OCI-LY1 (cell line): ENCODE measurements at regions not wholly inside any gene's neighbourhood (a gene's known extent, or its start where the extent isn't known, plus 50 kb on each side); places are given as distances from the start of the nearest gene placed in this dataset.

Experiments
- H2AFZ ChIP-seq: fragments of 200-600 bp; sonication (generic), shearing (Covaris generic); 2 replicates; pipeline ENCODE4 v1.6.0; 2014; ENCODE audit warnings: antibody characterized with exemption, mild to moderate bottlenecking, low read length
- H3F3A ChIP-seq: fragments of 200-600 bp; sonication (generic), shearing (Covaris generic); 2 replicates; pipeline ENCODE4 v1.6.0; 2014; ENCODE audit warnings: mild to moderate bottlenecking, antibody characterized with exemption, low read length, moderate library complexity; ENCODE audit not compliant: insufficient read depth
- H3K27ac ChIP-seq: fragments of 200-600 bp; sonication (generic); 2 replicates; pipeline ENCODE4 v1.5.1; 2014; ENCODE audit warnings: low read length, mixed run types, mild to moderate bottlenecking, low read depth; ENCODE audit not compliant: poor library complexity, severe bottlenecking
- H3K27me3 ChIP-seq: fragments of 200-600 bp; sonication (generic); 2 replicates; pipeline ENCODE4 v1.6.0; 2014; ENCODE audit warnings: antibody characterized with exemption, mild to moderate bottlenecking, low read length, moderate library complexity; ENCODE audit not compliant: insufficient read depth
- H3K36me3 ChIP-seq: fragments of 200-600 bp; sonication (generic); 2 replicates; pipeline ENCODE4 v1.6.1; 2014; ENCODE audit warnings: mild to moderate bottlenecking, antibody characterized with exemption, low read length, moderate library complexity, mixed read lengths; ENCODE audit not compliant: insufficient read depth
- H3K4me1 ChIP-seq: fragments of 200-600 bp; sonication (generic); 2 replicates; pipeline ENCODE4 v1.5.1; 2014; ENCODE audit warnings: mild to moderate bottlenecking, low read length, moderate library complexity; ENCODE audit not compliant: insufficient read depth, severe bottlenecking
- H3K4me2 ChIP-seq: fragments of 200-600 bp; sonication (generic), shearing (Covaris generic); 2 replicates; pipeline ENCODE4 v1.6.1; 2014; ENCODE audit warnings: low read length
- H3K4me3 ChIP-seq: fragments of 200-600 bp; sonication (generic); 2 replicates; pipeline ENCODE4 v1.5.1; 2014; ENCODE audit warnings: low read length, low read depth, mild to moderate bottlenecking, mixed read lengths; ENCODE audit not compliant: poor library complexity, severe bottlenecking
- H3K79me2 ChIP-seq: fragments of 200-600 bp; shearing (Covaris generic); 2 replicates; pipeline ENCODE4 v1.6.1; 2016; ENCODE audit warnings: mixed run types, low read length, mixed read lengths; ENCODE audit not compliant: insufficient read depth
- H3K9ac ChIP-seq: fragments of 200-600 bp; sonication (generic), shearing (Covaris generic); 2 replicates; pipeline ENCODE4 v1.6.1; 2014; ENCODE audit warnings: mild to moderate bottlenecking, low read length, mixed read lengths
- H3K9me2 ChIP-seq: fragments of 200-600 bp; sonication (generic), shearing (Covaris generic); 2 replicates; pipeline ENCODE4 v1.6.1; 2014; ENCODE audit warnings: low read depth, mild to moderate bottlenecking, low read length, mixed read lengths
- H3K9me3 ChIP-seq: fragments of 200-600 bp; shearing (Covaris generic); 2 replicates; pipeline ENCODE4 v1.6.1; 2014; ENCODE audit warnings: low read length, mixed read lengths
- H4K20me1 ChIP-seq: fragments of 200-600 bp; sonication (generic), shearing (Covaris generic); 2 replicates; pipeline ENCODE4 v1.6.0; 2016; ENCODE audit warnings: mild to moderate bottlenecking, low read length; ENCODE audit not compliant: insufficient read depth
- CTCF ChIP-seq: fragments of 200-600 bp; sonication (generic), shearing (Covaris generic); IDR thresholded peaks from 2 replicates; pipeline ENCODE4 v1.5.1; 2017; ENCODE audit warnings: mild to moderate bottlenecking, antibody characterized with exemption, low read length, moderate library complexity, mixed read lengths
- EZH2 ChIP-seq: fragments of 200-600 bp; sonication (generic), shearing (Covaris generic); IDR thresholded peaks from 2 replicates; pipeline ENCODE4 v1.8.0; 2017; ENCODE audit warnings: borderline replicate concordance, mixed run types, mild to moderate bottlenecking, antibody characterized with exemption, low read length, moderate library complexity, mixed read lengths

DNA sequence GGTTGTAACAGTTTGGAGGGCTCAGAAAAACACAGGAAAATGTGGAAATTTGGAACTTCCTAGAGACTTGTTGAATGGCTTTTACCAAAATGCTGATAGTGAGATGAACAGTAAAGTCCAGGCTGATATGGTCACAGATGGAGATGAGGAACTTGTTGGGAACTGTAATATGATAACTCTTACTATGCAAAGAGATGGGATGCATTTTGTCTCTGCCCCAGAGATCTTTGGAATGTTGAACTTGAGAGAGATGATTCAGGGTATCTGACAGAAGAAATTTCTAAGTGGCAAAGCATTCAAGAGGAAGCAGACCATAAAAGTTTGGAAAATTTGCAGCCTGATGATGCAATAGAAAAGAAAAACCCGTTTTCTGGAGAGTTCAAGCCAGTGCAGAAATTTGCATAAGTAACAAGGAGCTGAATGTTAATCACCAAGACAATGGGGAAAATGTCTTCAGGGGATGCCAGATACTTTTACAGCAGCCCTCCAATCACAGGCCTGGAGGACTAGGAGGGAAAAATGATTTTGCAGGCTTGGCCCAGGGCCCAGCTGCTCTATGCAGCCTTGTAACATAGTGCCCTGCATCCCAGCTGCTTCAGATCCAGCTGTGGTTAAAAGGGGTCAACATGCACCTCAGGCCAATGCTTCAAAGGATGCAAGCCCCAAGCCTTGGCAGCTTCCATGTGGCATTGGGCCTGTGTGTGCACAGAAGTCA, 572.7 kb upstream of the ATP2B1 start:
- H3K79me2 ChIP-seq = no peaks in the 10 kb centered on the region
- H3K9me2 ChIP-seq = no peaks in the 10 kb centered on the region
- no peak overlapping the region for H3K27ac ChIP-seq
- no peak overlapping the region for H3K9ac ChIP-seq
- no peaks in the 10 kb centered on the region for H3K4me1 ChIP-seq
- no peaks in the 10 kb centered on the region for H4K20me1 ChIP-seq
- no peaks in the 10 kb centered on the region for H3K36me3 ChIP-seq
- H3F3A ChIP-seq = no peaks in the 10 kb centered on the region
- TF ChIP-seq EZH2 (no peak), CTCF (no peak)
- H2AFZ ChIP-seq = no peak overlapping the region
- no peak overlapping the region for H3K4me3 ChIP-seq
- H3K4me2 ChIP-seq = no peak overlapping the region
- H3K9me3 ChIP-seq = no peaks in the 10 kb centered on the region
- no peaks in the 10 kb centered on the region for H3K27me3 ChIP-seq

GRCh38 chr12:90280564-90281058, 572.0 kb upstream of the ATP2B1 start:
- Histone ChIP-seq H3K9ac (no peak overlapping the region), H3K27ac (no peak overlapping the region), H3K36me3 (no peaks in the 10 kb centered on the region), H3F3A (no peaks in the 10 kb centered on the region), H3K4me1 (no peaks in the 10 kb centered on the region), H3K79me2 (no peaks in the 10 kb centered on the region), H3K27me3 (no peaks in the 10 kb centered on the region), H3K4me2 (no peak overlapping the region), H3K9me2 (no peaks in the 10 kb centered on the region), H3K9me3 (no peaks in the 10 kb centered on the region), H2AFZ (no peak overlapping the region), H3K4me3 (no peak overlapping the region), H4K20me1 (no peaks in the 10 kb centered on the region)
- TF ChIP-seq CTCF = no peak
- no peak for TF ChIP-seq EZH2

GRCh38 chr12:90280033-90280432, 571.4 kb upstream of the ATP2B1 start:
- no peaks in the 10 kb centered on the region for H3F3A ChIP-seq
- H2AFZ ChIP-seq = no peak overlapping the region
- H3K4me1 ChIP-seq = no peaks in the 10 kb centered on the region
- H3K9me2 ChIP-seq = no peaks in the 10 kb centered on the region
- no peak overlapping the region for H3K27ac ChIP-seq
- no peaks in the 10 kb centered on the region for H3K79me2 ChIP-seq
- H3K27me3 ChIP-seq = no peaks in the 10 kb centered on the region
- H3K4me3 ChIP-seq = no peak overlapping the region
- H3K9me3 ChIP-seq = no peaks in the 10 kb centered on the region
- TF ChIP-seq CTCF (no peak), EZH2 (no peak)
- no peaks in the 10 kb centered on the region for H3K36me3 ChIP-seq
- no peak overlapping the region for H3K9ac ChIP-seq
- no peak overlapping the region for H3K4me2 ChIP-seq
- H4K20me1 ChIP-seq = no peaks in the 10 kb centered on the region
